ENCODE measurements at regions not wholly inside any gene's neighbourhood (a gene's known extent, or its start where the extent isn't known, plus 50 kb on each side); places are given as distances from the start of the nearest gene placed in this dataset.

GRCh38 chr11:29734287-29734686 lies 282.5 kb downstream of the KCNA4 start:
- Histone ChIP-seq H3K36me3 (replicated peaks in 1 of 2; ENCODE audit: control insufficient read depth in 1 of 2, insufficient read depth in 2 of 2, low read length in 1 of 2) (no peaks in the 10 kb centered on the region), H3K27ac (ENCODE audit: low read depth in 2 of 2, low read length in 1 of 2) (no peak overlapping the region), H3F3A (replicated peaks; ENCODE audit: insufficient read depth) (no peaks in the 10 kb centered on the region), H3K27me3 (ENCODE audit: insufficient read depth) (no peaks in the 10 kb centered on the region), H3K9me3 (no peaks in the 10 kb centered on the region), H3K79me2 (ENCODE audit: insufficient read depth) (no peaks in the 10 kb centered on the region), H3K4me2 (no peak overlapping the region), H3K9ac (no peak overlapping the region), H3K4me3 (ENCODE audit: low read depth in 2 of 2, low read length in 1 of 2) (no peak overlapping the region), H4K20me1 (ENCODE audit: insufficient read depth) (no peaks in the 10 kb centered on the region), H2AFZ (ENCODE audit: low read depth) (no peak overlapping the region), H3K9me2 (no peaks in the 10 kb centered on the region), H3K4me1 (ENCODE audit: control insufficient read depth in 1 of 2, insufficient read depth in 2 of 2, low read depth in 1 of 2, low read length in 1 of 2) (no peaks in the 10 kb centered on the region)
- DNase-seq = no peak
- TF ChIP-seq TCF12 (IDR thresholded peaks at IDR 0.05) (no peak), EZH2phosphoT487 (IDR thresholded peaks at IDR 0.05; ENCODE audit: borderline replicate concordance, low read depth) (no peak), CTCF (IDR thresholded peaks at IDR 0.05) (no peak), MAX (IDR thresholded peaks at IDR 0.05; ENCODE audit: low read depth) (no peak), USF2 (IDR thresholded peaks at IDR 0.05; ENCODE audit: borderline replicate concordance, low read depth, low read length) (no peak)
- WGBS (ENCODE audit: low lambda C conversion rate) = 0% methylated on average over 1 of the region's 1 CpG
- ChIA-PET POLR2A (no interaction called here), CTCF (no interaction called here)

GRCh38 chr11:29713831-29714320 lies 303.0 kb downstream of the KCNA4 start:
- CTCF ChIA-PET = no interaction called here
- no peaks in the 10 kb centered on the region for H4K20me1 ChIP-seq (ENCODE audit: insufficient read depth)
- DNase-seq = no peak
- H3K36me3 ChIP-seq (replicated peaks in 1 of 2; ENCODE audit: control insufficient read depth in 1 of 2, insufficient read depth in 2 of 2, low read length in 1 of 2) = no peaks in the 10 kb centered on the region
- H3K4me3 ChIP-seq (ENCODE audit: low read depth in 2 of 2, low read length in 1 of 2) = no peak overlapping the region
- no peaks in the 10 kb centered on the region for H3K9me3 ChIP-seq
- H3K4me1 ChIP-seq (ENCODE audit: control insufficient read depth in 1 of 2, insufficient read depth in 2 of 2, low read depth in 1 of 2, low read length in 1 of 2) = no peaks in the 10 kb centered on the region
- no peak overlapping the region for H3K27ac ChIP-seq (ENCODE audit: low read depth in 2 of 2, low read length in 1 of 2)
- no peaks in the 10 kb centered on the region for H3K27me3 ChIP-seq (ENCODE audit: insufficient read depth)
- no peak for TF ChIP-seq GATA2 (CRISPR knock-in tag; IDR thresholded peaks at IDR 0.05)
- no peak for TF ChIP-seq EP300 (IDR thresholded peaks at IDR 0.05; ENCODE audit: borderline replicate concordance in 1 of 2, low read depth in 1 of 2, low read length in 1 of 2)
- TF ChIP-seq RFX5 (IDR thresholded peaks at IDR 0.05; ENCODE audit: low read length) = no peak
- H3K79me2 ChIP-seq (ENCODE audit: insufficient read depth) = no peaks in the 10 kb centered on the region
- H3K9ac ChIP-seq = no peak overlapping the region
- H3K9me2 ChIP-seq = no peaks in the 10 kb centered on the region
- H2AFZ ChIP-seq (ENCODE audit: low read depth) = no peak overlapping the region
- POLR2A ChIA-PET = no interaction called here
- no peak overlapping the region for H3K4me2 ChIP-seq
- 40% methylated on average over 14 of the region's 14 CpGs for WGBS (ENCODE audit: low lambda C conversion rate)
- no peaks in the 10 kb centered on the region for H3F3A ChIP-seq (replicated peaks; ENCODE audit: insufficient read depth)

GRCh38 chr11:29712616-29713015 lies 304.2 kb downstream of the KCNA4 start:
- H4K20me1 ChIP-seq (ENCODE audit: insufficient read depth) = no peaks in the 10 kb centered on the region
- ChIA-PET POLR2A (no interaction called here), CTCF (no interaction called here)
- DNase-seq = no peak
- H3K9me3 ChIP-seq = no peaks in the 10 kb centered on the region
- no peak overlapping the region for H3K27ac ChIP-seq (ENCODE audit: low read depth in 2 of 2, low read length in 1 of 2)
- H3K4me1 ChIP-seq (ENCODE audit: control insufficient read depth in 1 of 2, insufficient read depth in 2 of 2, low read depth in 1 of 2, low read length in 1 of 2) = no peaks in the 10 kb centered on the region
- H3K4me2 ChIP-seq = no peak overlapping the region
- no peak for TF ChIP-seq PBX3 (IDR thresholded peaks at IDR 0.05)
- TF ChIP-seq FOXJ3 (CRISPR knock-in tag; IDR thresholded peaks at IDR 0.05) = no peak
- H3K79me2 ChIP-seq (ENCODE audit: insufficient read depth) = no peaks in the 10 kb centered on the region
- no peak overlapping the region for H3K9ac ChIP-seq
- H3K27me3 ChIP-seq (ENCODE audit: insufficient read depth) = no peaks in the 10 kb centered on the region
- no peaks in the 10 kb centered on the region for H3K36me3 ChIP-seq (replicated peaks in 1 of 2; ENCODE audit: control insufficient read depth in 1 of 2, insufficient read depth in 2 of 2, low read length in 1 of 2)
- 54% methylated on average over 4 of the region's 12 CpGs for WGBS (ENCODE audit: low lambda C conversion rate)
- H3F3A ChIP-seq (replicated peaks; ENCODE audit: insufficient read depth) = no peaks in the 10 kb centered on the region
- no peak overlapping the region for H3K4me3 ChIP-seq (ENCODE audit: low read depth in 2 of 2, low read length in 1 of 2)
- H3K9me2 ChIP-seq = no peaks in the 10 kb centered on the region
- H2AFZ ChIP-seq (ENCODE audit: low read depth) = no peak overlapping the region
